Vagina (tissue), 2 donors: ENCODE measurements at regions not wholly inside any gene's neighbourhood (a gene's known extent, or its start where the extent isn't known, plus 50 kb on each side); places are given as distances from the start of the nearest gene placed in this dataset.

Source experiments
- POLR2A ChIP-seq, 2 donors: fragments of 450-650 bp; IDR thresholded peaks; one replicate each; pipeline ENCODE4 v1.6.1; 2017; ENCODE audit warnings: antibody characterized with exemption in 2 of 2, mild to moderate bottlenecking in 2 of 2, moderate library complexity in 2 of 2
- TF ChIP-seq, protein P1 (sequence below), 3 experiments: fragments of 450-650 bp in 2 of 3; fragments of 200-600 bp in 1 of 3; sonication (generic) in 1 of 3; IDR thresholded peaks; one replicate each; pipeline ENCODE4 v1.5.1; 2017 to 2019; ENCODE audit warnings: antibody characterized with exemption in 3 of 3, mild to moderate bottlenecking in 2 of 3, moderate library complexity in 2 of 3

DNA sequence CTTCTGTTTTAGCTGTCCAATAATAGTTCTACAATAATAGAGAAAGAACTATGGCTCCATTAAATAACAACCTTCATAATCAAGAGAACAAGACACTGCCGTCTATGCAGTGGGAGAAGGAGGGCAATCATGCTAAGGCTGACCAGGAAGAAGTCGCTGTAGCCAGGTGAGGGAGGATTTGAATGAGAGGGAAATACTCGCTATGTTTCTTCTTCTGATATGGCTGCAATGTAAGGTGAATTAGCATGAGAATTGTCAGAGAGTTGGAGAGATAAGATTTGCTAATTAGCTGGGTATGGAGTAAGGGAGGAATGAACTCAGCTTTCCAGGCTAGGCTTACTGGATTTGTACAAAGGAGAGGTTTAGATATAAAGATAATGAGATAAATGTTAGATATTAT is 555.4 kb upstream of the ZNF385D start:
- TF ChIP-seq, protein P1, sequence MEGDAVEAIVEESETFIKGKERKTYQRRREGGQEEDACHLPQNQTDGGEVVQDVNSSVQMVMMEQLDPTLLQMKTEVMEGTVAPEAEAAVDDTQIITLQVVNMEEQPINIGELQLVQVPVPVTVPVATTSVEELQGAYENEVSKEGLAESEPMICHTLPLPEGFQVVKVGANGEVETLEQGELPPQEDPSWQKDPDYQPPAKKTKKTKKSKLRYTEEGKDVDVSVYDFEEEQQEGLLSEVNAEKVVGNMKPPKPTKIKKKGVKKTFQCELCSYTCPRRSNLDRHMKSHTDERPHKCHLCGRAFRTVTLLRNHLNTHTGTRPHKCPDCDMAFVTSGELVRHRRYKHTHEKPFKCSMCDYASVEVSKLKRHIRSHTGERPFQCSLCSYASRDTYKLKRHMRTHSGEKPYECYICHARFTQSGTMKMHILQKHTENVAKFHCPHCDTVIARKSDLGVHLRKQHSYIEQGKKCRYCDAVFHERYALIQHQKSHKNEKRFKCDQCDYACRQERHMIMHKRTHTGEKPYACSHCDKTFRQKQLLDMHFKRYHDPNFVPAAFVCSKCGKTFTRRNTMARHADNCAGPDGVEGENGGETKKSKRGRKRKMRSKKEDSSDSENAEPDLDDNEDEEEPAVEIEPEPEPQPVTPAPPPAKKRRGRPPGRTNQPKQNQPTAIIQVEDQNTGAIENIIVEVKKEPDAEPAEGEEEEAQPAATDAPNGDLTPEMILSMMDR (IDR thresholded peaks at IDR 0.05): no peak
- no peak for TF ChIP-seq POLR2A (IDR thresholded peaks at IDR 0.05)
